Liver (tissue), 3 donors: ENCODE measurements at regions not wholly inside any gene's neighbourhood (a gene's known extent, or its start where the extent isn't known, plus 50 kb on each side); places are given as distances from the start of the nearest gene placed in this dataset.

ENCODE experiments used
- ATF3 ChIP-seq: IDR thresholded peaks from 2 replicates; pipeline ENCODE4 v1.6.1; 2016; ENCODE audit warnings: antibody characterized with exemption
- EGR1 ChIP-seq, 2 donors: IDR thresholded peaks; 2 replicates each; pipeline ENCODE4 v1.6.1; 2016 to 2018; ENCODE audit warnings: antibody characterized with exemption in 2 of 2, low read depth in 2 of 2
- FOXA2 ChIP-seq: IDR thresholded peaks from 2 replicates; pipeline ENCODE4 v1.6.1; 2016; ENCODE audit warnings: antibody characterized with exemption
- GABPA ChIP-seq, 2 donors: IDR thresholded peaks in 1 of 2; conservative IDR thresholded peaks in 1 of 2; 2 replicates each; pipeline ENCODE4 v1.6.1; 2016; ENCODE audit warnings: antibody characterized with exemption in 2 of 2, mild to moderate bottlenecking in 1 of 2, moderate library complexity in 1 of 2
- JUND ChIP-seq, 2 donors: IDR thresholded peaks; 2 replicates each; pipeline ENCODE4 v1.6.1; 2016; ENCODE audit warnings: antibody characterized with exemption in 2 of 2
- RAD21 ChIP-seq, 2 donors: IDR thresholded peaks; 2 replicates each; pipeline ENCODE4 v1.6.1; 2016; ENCODE audit warnings: antibody characterized with exemption in 2 of 2, mild to moderate bottlenecking in 2 of 2
- RXRA ChIP-seq, 2 donors: IDR thresholded peaks; 2 replicates each; pipeline ENCODE4 v1.6.1; 2017 to 2018; ENCODE audit warnings: antibody characterized with exemption in 2 of 2, mild to moderate bottlenecking in 1 of 2
- TAF1 ChIP-seq: conservative IDR thresholded peaks from 2 replicates; pipeline ENCODE4 v1.6.1; 2016; ENCODE audit warnings: antibody characterized with exemption, mild to moderate bottlenecking
- YY1 ChIP-seq: IDR thresholded peaks from 2 replicates; pipeline ENCODE4 v1.6.1; 2016; ENCODE audit warnings: antibody characterized with exemption, mild to moderate bottlenecking
- ZBTB33 ChIP-seq: IDR thresholded peaks from 2 replicates; pipeline ENCODE4 v1.6.1; 2016; ENCODE audit warnings: antibody characterized with exemption
- TF ChIP-seq, protein P1 (sequence below): IDR thresholded peaks from 2 replicates; pipeline ENCODE4 v1.6.1; 2016; ENCODE audit warnings: antibody characterized with exemption, mild to moderate bottlenecking
- TF ChIP-seq, protein P2 (sequence below): fragments of 150-350 bp; IDR thresholded peaks from 2 replicates; pipeline ENCODE4 v1.5.1; 2017; ENCODE audit warnings: improper control_type of control experiment, low read depth, low read length; ENCODE audit not compliant: missing input control
- TF ChIP-seq, protein P3 (sequence below): IDR thresholded peaks from 2 replicates; pipeline ENCODE4 v1.6.1; 2016; ENCODE audit warnings: antibody characterized with exemption
- donor health status: healthy.
- donor health status: healthy.

DNA sequence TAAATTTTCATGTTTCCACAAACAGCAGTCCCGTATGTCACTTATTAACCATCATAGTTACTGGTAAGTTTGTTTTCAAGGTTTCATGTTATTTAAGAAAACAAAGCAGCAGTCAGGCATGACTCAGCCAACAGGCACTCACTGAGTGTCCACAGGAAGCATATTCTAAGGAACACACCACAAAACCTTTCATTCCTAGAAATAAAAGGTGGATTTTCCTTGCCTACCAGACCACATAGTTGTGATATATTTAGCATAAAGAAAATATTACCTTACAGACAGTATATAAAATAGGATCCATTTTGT is 143.3 kb upstream of the AVPR1A start:
- TF ChIP-seq, protein P1, sequence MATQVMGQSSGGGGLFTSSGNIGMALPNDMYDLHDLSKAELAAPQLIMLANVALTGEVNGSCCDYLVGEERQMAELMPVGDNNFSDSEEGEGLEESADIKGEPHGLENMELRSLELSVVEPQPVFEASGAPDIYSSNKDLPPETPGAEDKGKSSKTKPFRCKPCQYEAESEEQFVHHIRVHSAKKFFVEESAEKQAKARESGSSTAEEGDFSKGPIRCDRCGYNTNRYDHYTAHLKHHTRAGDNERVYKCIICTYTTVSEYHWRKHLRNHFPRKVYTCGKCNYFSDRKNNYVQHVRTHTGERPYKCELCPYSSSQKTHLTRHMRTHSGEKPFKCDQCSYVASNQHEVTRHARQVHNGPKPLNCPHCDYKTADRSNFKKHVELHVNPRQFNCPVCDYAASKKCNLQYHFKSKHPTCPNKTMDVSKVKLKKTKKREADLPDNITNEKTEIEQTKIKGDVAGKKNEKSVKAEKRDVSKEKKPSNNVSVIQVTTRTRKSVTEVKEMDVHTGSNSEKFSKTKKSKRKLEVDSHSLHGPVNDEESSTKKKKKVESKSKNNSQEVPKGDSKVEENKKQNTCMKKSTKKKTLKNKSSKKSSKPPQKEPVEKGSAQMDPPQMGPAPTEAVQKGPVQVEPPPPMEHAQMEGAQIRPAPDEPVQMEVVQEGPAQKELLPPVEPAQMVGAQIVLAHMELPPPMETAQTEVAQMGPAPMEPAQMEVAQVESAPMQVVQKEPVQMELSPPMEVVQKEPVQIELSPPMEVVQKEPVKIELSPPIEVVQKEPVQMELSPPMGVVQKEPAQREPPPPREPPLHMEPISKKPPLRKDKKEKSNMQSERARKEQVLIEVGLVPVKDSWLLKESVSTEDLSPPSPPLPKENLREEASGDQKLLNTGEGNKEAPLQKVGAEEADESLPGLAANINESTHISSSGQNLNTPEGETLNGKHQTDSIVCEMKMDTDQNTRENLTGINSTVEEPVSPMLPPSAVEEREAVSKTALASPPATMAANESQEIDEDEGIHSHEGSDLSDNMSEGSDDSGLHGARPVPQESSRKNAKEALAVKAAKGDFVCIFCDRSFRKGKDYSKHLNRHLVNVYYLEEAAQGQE = no peak
- TF ChIP-seq, protein P2, sequence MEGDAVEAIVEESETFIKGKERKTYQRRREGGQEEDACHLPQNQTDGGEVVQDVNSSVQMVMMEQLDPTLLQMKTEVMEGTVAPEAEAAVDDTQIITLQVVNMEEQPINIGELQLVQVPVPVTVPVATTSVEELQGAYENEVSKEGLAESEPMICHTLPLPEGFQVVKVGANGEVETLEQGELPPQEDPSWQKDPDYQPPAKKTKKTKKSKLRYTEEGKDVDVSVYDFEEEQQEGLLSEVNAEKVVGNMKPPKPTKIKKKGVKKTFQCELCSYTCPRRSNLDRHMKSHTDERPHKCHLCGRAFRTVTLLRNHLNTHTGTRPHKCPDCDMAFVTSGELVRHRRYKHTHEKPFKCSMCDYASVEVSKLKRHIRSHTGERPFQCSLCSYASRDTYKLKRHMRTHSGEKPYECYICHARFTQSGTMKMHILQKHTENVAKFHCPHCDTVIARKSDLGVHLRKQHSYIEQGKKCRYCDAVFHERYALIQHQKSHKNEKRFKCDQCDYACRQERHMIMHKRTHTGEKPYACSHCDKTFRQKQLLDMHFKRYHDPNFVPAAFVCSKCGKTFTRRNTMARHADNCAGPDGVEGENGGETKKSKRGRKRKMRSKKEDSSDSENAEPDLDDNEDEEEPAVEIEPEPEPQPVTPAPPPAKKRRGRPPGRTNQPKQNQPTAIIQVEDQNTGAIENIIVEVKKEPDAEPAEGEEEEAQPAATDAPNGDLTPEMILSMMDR = no peak
- TF ChIP-seq ATF3 (no peak), ZBTB33 (no peak), RAD21 (IDR thresholded peaks at IDR 0.05) (no peak), GABPA (IDR thresholded peaks at IDR 0.05 in 1 of 2, conservative IDR thresholded peaks at IDR 0.05 in 1 of 2) (no peak), EGR1 (IDR thresholded peaks at IDR 0.05; ENCODE audit: low read depth in 2 of 2) (no peak), YY1 (no peak), RXRA (IDR thresholded peaks at IDR 0.05) (no peak), JUND (IDR thresholded peaks at IDR 0.05) (no peak), FOXA2 (no peak), TAF1 (no peak)
- TF ChIP-seq, protein P3, sequence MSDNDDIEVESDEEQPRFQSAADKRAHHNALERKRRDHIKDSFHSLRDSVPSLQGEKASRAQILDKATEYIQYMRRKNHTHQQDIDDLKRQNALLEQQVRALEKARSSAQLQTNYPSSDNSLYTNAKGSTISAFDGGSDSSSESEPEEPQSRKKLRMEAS = no peak
